HepG2 (cell line): ENCODE measurements at regions not wholly inside any gene's neighbourhood (a gene's known extent, or its start where the extent isn't known, plus 50 kb on each side); places are given as distances from the start of the nearest gene placed in this dataset.
A peak's percentile ranks its signal among the peaks of the same experiment; 100 is the strongest.

Experiments used
- BRCA1 ChIP-seq: sonication (generic); formaldehyde crosslinking; IDR thresholded peaks from 2 replicates; pipeline ENCODE4 v1.4.0; 2020; ENCODE audit warnings: missing genetic modification reagents
- BRF2 ChIP-seq: sonication (generic); formaldehyde crosslinking; IDR thresholded peaks from 2 replicates; pipeline ENCODE4 v1.8.1; 2022; ENCODE audit warnings: mild to moderate bottlenecking, missing genetic modification reagents
- EP300 ChIP-seq, 3 experiments: sonication (generic) in 1 of 3; formaldehyde crosslinking in 1 of 3; IDR thresholded peaks; 2 replicates each; pipeline versions ENCODE4 v1.5.1 to v1.6.1; 2011 to 2020; ENCODE audit warnings: low read depth in 2 of 3, low read length in 2 of 3, borderline replicate concordance in 1 of 3, improper control_type of control experiment in 1 of 3, mild to moderate bottlenecking in 1 of 3, missing genetic modification reagents in 1 of 3, moderate library complexity in 1 of 3
- HINFP ChIP-seq: sonication (generic); formaldehyde crosslinking; IDR thresholded peaks from 2 replicates; pipeline ENCODE4 v1.4.0; 2020; ENCODE audit warnings: low read depth, mild to moderate bottlenecking, missing genetic modification reagents
- KAT8 ChIP-seq: IDR thresholded peaks from 2 replicates; pipeline ENCODE4 v1.6.1; 2016; ENCODE audit warnings: missing genetic modification reagents, missing compliant biosample characterization
- MTA1 ChIP-seq: sonication (generic); formaldehyde crosslinking; IDR thresholded peaks from 2 replicates; pipeline ENCODE4 v1.4.0; 2020; ENCODE audit warnings: missing genetic modification reagents, mild to moderate bottlenecking, borderline replicate concordance
- NFE2L2 ChIP-seq: fragments of 150-350 bp; IDR thresholded peaks from 2 replicates; pipeline ENCODE4 v1.6.1; 2014; ENCODE audit warnings: low read length
- SKIL ChIP-seq: sonication (generic); formaldehyde crosslinking; IDR thresholded peaks from 2 replicates; pipeline ENCODE4 v1.8.0; 2022; ENCODE audit warnings: missing genetic modification reagents, mild to moderate bottlenecking, moderate library complexity, borderline replicate concordance
- ZBTB33 ChIP-seq: sonication (generic); formaldehyde crosslinking; IDR thresholded peaks from 2 replicates; pipeline ENCODE4 v1.4.0; 2020; ENCODE audit warnings: missing genetic modification reagents
- ZMYM3 ChIP-seq: sonication (generic); formaldehyde crosslinking; IDR thresholded peaks from 2 replicates; pipeline ENCODE4 v1.5.1; 2020; ENCODE audit warnings: mild to moderate bottlenecking, missing genetic modification reagents
- ZNF546 ChIP-seq: sonication (generic); formaldehyde crosslinking; conservative IDR thresholded peaks from 2 replicates; pipeline ENCODE4 v1.8.1; 2023; ENCODE audit warnings: mild to moderate bottlenecking, missing genetic modification reagents
- ZNF556 ChIP-seq: sonication (generic); formaldehyde crosslinking; IDR thresholded peaks from 2 replicates; pipeline ENCODE4 v1.4.0; 2020; ENCODE audit warnings: mild to moderate bottlenecking, missing genetic modification reagents, borderline replicate concordance
- ZNF691 ChIP-seq: sonication (generic); formaldehyde crosslinking; IDR thresholded peaks from 2 replicates; pipeline ENCODE4 v1.4.0; 2020; ENCODE audit warnings: missing genetic modification reagents, low read depth, mild to moderate bottlenecking, borderline replicate concordance
- ZSCAN5A ChIP-seq: sonication (generic); formaldehyde crosslinking; IDR thresholded peaks from 2 replicates; pipeline ENCODE4 v1.8.0; 2022; ENCODE audit warnings: mild to moderate bottlenecking, missing genetic modification reagents, borderline replicate concordance

GRCh38 chr12:46523863-46524770 lies 151.5 kb upstream of the SLC38A2 start (continued):
- TF ChIP-seq HINFP (no peak), ZSCAN5A (CRISPR knock-in tag) (no peak), NFE2L2 (no peak), EP300 (IDR thresholded peaks at IDR 0.05; ENCODE audit: low read depth in 2 of 2, low read length in 2 of 2) (peak in 1 of 2 experiments; percentile 83; a peak in 2 of 4 replicates), EP300 (CRISPR knock-in tag; IDR thresholded peaks at IDR 0.05; ENCODE audit: borderline replicate concordance) (peak; percentile 58; the same call in 1 of the 2 replicates), BRF2 (CRISPR knock-in tag) (no peak), SKIL (peak; percentile 79), ZBTB33 (CRISPR knock-in tag) (no peak), ZMYM3 (CRISPR knock-in tag) (0 out of 2 replicates have a peak, but pooled peaks have one; percentile 20), ZNF691 (CRISPR knock-in tag) (no peak), ZNF546 (CRISPR knock-in tag) (no peak), KAT8 (CRISPR knock-in tag) (peak; percentile 63; the same call in 1 of the 2 replicates), BRCA1 (CRISPR knock-in tag) (no peak), MTA1 (CRISPR knock-in tag) (no peak), ZNF556 (CRISPR knock-in tag) (no peak)
